ENCODE measurements at regions not wholly inside any gene's neighbourhood (a gene's known extent, or its start where the extent isn't known, plus 50 kb on each side); places are given as distances from the start of the nearest gene placed in this dataset.

- no peak for TF ChIP-seq CTCF (IDR thresholded peaks at IDR 0.05; ENCODE audit: unreplicated experiment)
- CTCF ChIA-PET: no interaction called here
- BruUV-seq (replicated peaks): no TSS peak
- peaks cover 28% of the 10 kb centered on the region for H3K27me3 Mint-ChIP-seq (ENCODE audit: unreplicated experiment)
- intact Hi-C loops (cut with micrococcal nuclease; ENCODE audit: unreplicated experiment): no loop called here
- H3K36me3 Mint-ChIP-seq (ENCODE audit: insufficient read depth, unreplicated experiment): no peaks in the 10 kb centered on the region
- H3K27ac Mint-ChIP-seq (ENCODE audit: unreplicated experiment): no peak overlapping the region
- no peaks in the 10 kb centered on the region for H3K4me1 Mint-ChIP-seq (ENCODE audit: low read depth, unreplicated experiment)
- DNase-seq: no peak
- H3K4me3 Mint-ChIP-seq (ENCODE audit: low read depth, unreplicated experiment): no peak overlapping the region
- no peaks in the 10 kb centered on the region for H3K9me3 Mint-ChIP-seq (ENCODE audit: low read depth, unreplicated experiment)
Observed at GRCh38 chr1:4050998-4051397, 150.9 kb upstream of the C1orf174 start.

GRCh38 chr1:4052657-4053056, 152.6 kb upstream of the C1orf174 start:
- Mint-ChIP-seq H3K4me1 (ENCODE audit: low read depth, unreplicated experiment) (no peaks in the 10 kb centered on the region), H3K27me3 (ENCODE audit: unreplicated experiment) (peaks cover 20% of the 10 kb centered on the region), H3K36me3 (ENCODE audit: insufficient read depth, unreplicated experiment) (no peaks in the 10 kb centered on the region), H3K27ac (ENCODE audit: unreplicated experiment) (no peak overlapping the region), H3K4me3 (ENCODE audit: low read depth, unreplicated experiment) (no peak overlapping the region), H3K9me3 (ENCODE audit: low read depth, unreplicated experiment) (no peaks in the 10 kb centered on the region)
- TF ChIP-seq CTCF (IDR thresholded peaks at IDR 0.05; ENCODE audit: unreplicated experiment): no peak
- intact Hi-C loops (cut with micrococcal nuclease; ENCODE audit: unreplicated experiment): no loop called here
- CTCF ChIA-PET: interaction anchor here (0.5 to 0.7 kb wide), 2 partner anchors 17 to 384 kb away, joined by 3 read pairs; no protein-coding TSS in a partner anchor
- no peak for DNase-seq
- no TSS peak for BruUV-seq (replicated peaks)

- Mint-ChIP-seq H3K4me1 (ENCODE audit: low read depth, unreplicated experiment) (no peaks in the 10 kb centered on the region), H3K27ac (ENCODE audit: unreplicated experiment) (no peak overlapping the region), H3K4me3 (ENCODE audit: low read depth, unreplicated experiment) (no peak overlapping the region), H3K36me3 (ENCODE audit: insufficient read depth, unreplicated experiment) (no peaks in the 10 kb centered on the region), H3K27me3 (ENCODE audit: unreplicated experiment) (peaks cover 20% of the 10 kb centered on the region), H3K9me3 (ENCODE audit: low read depth, unreplicated experiment) (no peaks in the 10 kb centered on the region)
- no TSS peak for BruUV-seq (replicated peaks)
- intact Hi-C loops (cut with micrococcal nuclease; ENCODE audit: unreplicated experiment): no loop called here
- no peak for TF ChIP-seq CTCF (IDR thresholded peaks at IDR 0.05; ENCODE audit: unreplicated experiment)
- CTCF ChIA-PET: no interaction called here
- no peak for DNase-seq
Observed at GRCh38 chr1:4053160-4053748, 153.2 kb upstream of the C1orf174 start.

- intact Hi-C loops (cut with micrococcal nuclease; ENCODE audit: unreplicated experiment): no loop called here
- Mint-ChIP-seq H3K9me3 (ENCODE audit: low read depth, unreplicated experiment) (no peaks in the 10 kb centered on the region), H3K4me1 (ENCODE audit: low read depth, unreplicated experiment) (no peaks in the 10 kb centered on the region), H3K4me3 (ENCODE audit: low read depth, unreplicated experiment) (no peak overlapping the region), H3K27me3 (ENCODE audit: unreplicated experiment) (peaks cover 18% of the 10 kb centered on the region), H3K36me3 (ENCODE audit: insufficient read depth, unreplicated experiment) (no peaks in the 10 kb centered on the region), H3K27ac (ENCODE audit: unreplicated experiment) (no peak overlapping the region)
- BruUV-seq (replicated peaks): no TSS peak
- no peak for TF ChIP-seq CTCF (IDR thresholded peaks at IDR 0.05; ENCODE audit: unreplicated experiment)
- DNase-seq: no peak
- CTCF ChIA-PET: no interaction called here
Observed at GRCh38 chr1:4053774-4054173, 153.7 kb upstream of the C1orf174 start.
